Hematopoietic multipotent progenitor cell treated with erythropoietin and hydrocortisone succinate and interleukin-3 and kit ligand, for 8 days (in vitro differentiated cells): ENCODE measurements at regions not wholly inside any gene's neighbourhood (a gene's known extent, or its start where the extent isn't known, plus 50 kb on each side); places are given as distances from the start of the nearest gene placed in this dataset.

Experiments used
- DNase-seq: peaks from one replicate; pipeline ENCODE4 v3.0.0-alpha.2; 2015

- DNase-seq: no peak
Observed at GRCh38 chr4:147368948-147369347, 111.9 kb upstream of the EDNRA start.

DNA sequence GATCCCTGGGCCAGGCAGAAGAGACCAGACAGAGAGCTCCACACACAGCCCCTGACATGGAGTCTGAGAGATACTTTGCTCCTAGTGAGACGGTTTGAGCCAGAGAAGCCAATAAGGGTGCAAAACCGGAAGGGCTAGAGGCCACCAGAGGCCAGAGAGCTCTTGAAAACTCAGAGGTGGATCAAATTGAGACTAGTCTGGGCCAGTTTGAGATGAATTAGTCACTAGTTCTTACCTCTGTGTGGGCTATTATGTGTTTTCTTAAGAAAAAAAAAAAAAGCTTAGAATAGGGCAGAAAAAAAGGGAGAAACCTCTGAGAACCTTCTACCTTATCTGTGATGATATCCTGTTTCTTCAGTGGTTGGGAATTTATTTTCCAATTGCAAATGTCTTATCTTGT is 110.4 kb upstream of the EDNRA start:
- DNase-seq: no peak

DNA sequence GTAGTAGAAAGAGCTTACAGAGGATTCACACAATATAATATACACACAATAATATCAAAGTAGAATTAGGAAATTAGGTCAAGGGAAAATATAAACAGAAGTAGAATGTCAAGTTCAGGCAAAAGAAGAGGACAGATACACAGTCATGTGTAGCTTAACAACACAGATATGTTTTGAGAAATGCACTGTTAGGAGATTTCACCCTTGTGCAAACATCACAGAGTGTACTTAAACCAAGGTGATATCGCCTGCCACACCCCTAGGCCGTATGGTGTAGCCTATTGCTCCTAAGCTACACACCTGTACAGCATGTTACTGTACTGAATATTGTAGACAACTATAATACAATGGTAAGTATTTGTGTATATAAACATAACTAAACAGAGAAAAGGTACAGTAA is 110.0 kb upstream of the EDNRA start:
- no peak for DNase-seq

DNA sequence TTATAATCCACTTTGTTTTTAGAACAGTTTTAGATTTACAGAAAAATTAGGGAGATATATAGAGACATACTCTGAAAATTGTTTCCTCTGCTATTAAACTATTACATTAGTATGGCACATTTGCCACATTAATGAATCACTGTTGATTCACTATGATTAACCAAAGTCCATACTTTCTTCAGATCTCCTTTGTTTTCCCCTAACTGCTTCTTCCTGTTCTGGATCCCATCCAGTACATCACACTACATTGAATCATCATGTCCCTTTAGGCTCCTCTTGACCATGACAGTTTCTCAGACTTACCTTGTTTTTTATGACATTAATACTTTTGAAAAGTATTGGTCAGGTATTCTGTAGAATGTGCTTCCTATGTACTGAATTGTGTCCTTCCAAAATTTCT is 109.2 kb upstream of the EDNRA start:
- DNase-seq: no peak

GRCh38 chr4:147378780-147379179 is 102.1 kb upstream of the EDNRA start:
- no peak for DNase-seq

GRCh38 chr4:147381749-147382148 is 99.1 kb upstream of the EDNRA start:
- DNase-seq: no peak

GRCh38 chr4:147388018-147388417 is 92.9 kb upstream of the EDNRA start:
- DNase-seq: no peak

DNA sequence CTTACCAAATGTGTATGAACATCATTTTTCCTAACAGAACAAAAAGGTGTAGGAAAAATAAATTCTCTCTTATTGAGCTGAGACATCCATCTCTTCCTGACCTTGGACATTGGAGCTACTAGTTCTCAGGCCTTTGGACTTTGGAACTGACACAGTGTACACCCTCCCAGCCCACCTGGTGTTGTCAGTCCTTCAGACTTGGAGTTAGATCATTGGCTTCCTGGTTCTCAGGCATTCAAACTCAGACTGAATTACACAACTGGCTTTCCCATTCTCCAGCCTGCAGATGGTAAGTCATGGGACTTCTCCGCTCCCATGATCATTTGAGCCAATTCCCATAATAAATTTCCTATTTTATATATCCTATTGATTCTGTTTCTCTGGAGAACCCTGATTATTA is 84.8 kb upstream of the EDNRA start:
- no peak for DNase-seq

GRCh38 chr4:147398556-147398955 is 82.3 kb upstream of the EDNRA start:
- no peak for DNase-seq

- no peak for DNase-seq
Observed at GRCh38 chr4:147400721-147401120, 80.2 kb upstream of the EDNRA start.

DNA sequence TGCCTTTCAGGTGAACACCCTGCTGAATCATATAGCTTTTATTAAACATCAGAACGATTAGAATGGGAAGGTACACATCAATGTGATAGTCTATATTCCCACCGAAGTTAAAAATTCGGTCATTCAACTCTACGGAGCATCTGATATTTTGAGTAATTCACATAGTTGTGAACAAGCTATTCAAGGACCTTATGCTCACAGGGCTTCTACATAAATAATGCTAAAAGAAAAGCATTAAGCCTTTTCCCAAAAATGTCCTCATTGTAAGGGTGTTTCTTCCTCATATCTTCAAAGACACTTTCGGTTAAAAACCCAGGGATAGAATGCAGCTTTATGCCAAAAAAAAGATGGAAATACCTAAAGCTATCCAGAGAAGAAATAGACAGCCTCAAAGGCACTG is 79.7 kb upstream of the EDNRA start:
- DNase-seq: no peak

DNA sequence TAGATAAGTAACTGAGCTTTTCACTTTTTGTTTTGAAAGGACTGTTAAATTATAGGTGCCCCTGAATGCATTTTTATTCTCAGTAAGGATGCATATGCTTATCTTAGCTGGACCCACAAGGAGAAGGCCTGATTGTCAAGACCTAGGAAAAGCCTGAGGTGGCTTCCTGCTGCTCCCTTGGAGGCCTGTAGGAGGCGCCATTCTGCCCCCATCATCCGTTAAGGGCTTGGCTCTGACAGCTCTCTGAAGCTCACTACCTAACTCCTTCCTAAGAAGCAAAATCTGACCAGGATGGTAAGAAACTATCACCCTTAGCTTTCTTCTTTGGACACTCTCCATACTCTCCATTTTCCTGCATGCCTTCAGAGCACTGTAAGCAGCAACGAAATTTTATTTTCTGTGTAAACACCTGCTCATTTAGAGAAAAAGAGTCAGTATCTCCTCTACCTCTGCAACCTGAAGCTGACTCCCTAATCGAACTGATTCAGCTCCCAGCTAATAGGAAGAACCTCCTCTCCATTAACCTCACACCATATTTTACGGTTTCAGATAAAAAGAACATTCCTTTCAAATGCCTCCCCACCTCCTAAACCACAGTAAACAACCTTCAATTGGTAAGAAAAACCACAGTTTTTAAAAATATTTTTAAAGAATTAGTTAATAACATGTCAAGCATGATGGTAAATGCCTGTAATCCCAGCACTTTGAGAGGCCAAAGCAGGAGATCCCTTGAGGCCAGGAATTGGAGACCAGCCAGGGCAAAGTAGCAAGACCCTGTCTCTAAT is 73.4 kb upstream of the EDNRA start:
- DNase-seq: no peak

DNA sequence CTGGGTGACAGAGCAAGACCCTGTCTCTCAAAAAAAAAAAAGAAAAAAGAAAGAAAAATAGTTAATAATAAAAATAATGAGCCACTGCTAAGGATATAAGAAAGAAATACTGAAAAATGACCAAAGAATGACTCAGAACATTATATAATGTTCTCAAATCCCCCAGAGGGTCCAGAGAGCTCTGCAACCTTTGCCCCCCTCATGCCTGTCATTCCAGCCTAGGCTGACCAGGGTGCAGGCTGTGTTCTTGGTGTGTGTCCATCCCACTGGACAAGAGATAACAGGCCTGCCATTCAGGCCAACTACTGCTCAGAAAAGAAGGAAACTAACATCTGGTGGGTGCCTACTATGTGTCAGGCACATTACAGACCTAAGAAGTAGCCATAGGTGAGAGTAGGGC is 72.7 kb upstream of the EDNRA start:
- DNase-seq: no peak

DNA sequence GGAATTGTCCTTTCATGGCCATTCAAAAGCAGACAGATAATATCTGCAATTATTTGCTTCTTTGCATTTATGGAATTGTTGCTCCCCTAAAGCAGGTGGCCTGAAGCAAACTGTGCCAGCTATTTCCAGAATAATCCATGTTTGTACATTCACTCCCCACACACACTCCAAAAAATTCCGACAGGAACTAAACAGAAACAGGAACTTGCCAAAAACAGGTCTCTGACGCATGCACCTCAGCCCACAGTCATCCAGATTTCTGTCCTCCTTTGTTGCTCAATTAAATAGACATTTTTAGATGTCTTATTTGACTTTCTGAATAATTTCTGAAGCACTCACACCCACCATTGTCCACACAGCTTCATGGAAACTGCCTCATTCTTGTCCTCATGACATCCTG is 71.5 kb upstream of the EDNRA start:
- no peak for DNase-seq

DNA sequence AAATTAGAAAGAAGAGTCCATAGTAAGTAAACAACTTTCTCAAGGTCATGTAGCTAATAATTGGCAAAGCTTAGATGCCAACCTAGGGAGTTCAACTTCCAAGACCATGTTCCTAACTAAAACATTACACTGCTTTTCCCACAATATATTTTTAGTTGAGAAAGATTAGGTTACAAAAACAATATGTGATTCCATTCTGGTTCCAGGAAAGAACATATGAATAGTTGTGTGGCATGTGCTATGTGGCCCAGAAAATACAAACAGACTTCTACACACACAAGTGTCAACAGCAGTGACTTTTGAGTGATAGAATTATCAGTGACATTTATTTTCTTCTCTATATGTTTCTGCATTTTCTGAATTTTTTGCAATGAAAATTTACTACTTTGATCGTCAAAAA is 62.7 kb upstream of the EDNRA start:
- no peak for DNase-seq

DNA sequence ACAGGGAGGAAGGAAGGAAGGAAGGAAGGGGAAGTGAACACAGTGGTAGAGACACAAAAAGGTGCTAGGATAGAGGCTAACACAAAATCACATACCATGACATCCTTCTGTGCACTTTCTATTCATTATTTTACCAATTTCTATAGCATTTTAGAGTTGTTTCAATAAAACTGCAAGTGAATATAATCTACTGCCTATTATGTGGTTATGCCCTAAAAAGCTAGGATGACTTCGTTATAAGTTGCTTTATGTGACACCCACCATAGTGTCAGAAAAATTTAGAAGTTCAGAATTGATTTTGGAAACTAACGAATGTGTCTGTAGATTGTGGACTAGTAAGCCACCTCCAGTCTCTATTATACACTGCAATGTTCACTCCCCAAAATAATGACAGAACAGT is 59.4 kb upstream of the EDNRA start:
- no peak for DNase-seq

GRCh38 chr4:147423229-147423628 is 57.7 kb upstream of the EDNRA start:
- no peak for DNase-seq

GRCh38 chr4:147425019-147425418 is 55.9 kb upstream of the EDNRA start:
- no peak for DNase-seq

DNA sequence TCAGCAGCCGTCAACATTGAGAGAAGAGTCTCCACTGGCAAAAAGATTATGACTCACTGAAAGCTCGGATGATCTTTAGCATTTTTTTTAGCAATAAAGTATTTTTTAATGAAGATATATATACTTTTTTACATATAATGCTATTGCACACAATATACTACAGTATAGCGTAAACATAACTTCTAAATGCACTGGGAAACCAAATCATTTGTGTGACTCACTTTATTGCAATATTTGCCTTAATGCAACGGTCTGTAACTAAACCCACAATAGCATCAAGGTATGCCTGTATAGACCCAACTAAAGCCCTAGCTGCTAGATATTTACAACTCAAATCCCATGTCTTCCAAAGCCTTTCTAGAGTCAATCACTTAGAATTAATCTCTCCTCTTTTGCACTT is 52.3 kb upstream of the EDNRA start:
- DNase-seq: no peak

- DNase-seq: no peak
Observed at GRCh38 chr4:147430111-147430510, 50.8 kb upstream of the EDNRA start.
